Adrenal gland (tissue), 9 donors: ENCODE measurements at regions not wholly inside any gene's neighbourhood (a gene's known extent, or its start where the extent isn't known, plus 50 kb on each side); places are given as distances from the start of the nearest gene placed in this dataset.

Source experiments
- DNase-seq, 7 donors: peaks; one replicate each; pipeline ENCODE4 v3.0.0-alpha.2; 2019 to 2020
- H3K27ac ChIP-seq, 5 donors: fragments of 200-600 bp; sonication (generic) in 4 of 5; 1 replicate in 3 of 5; 2 replicates in 2 of 5; pipeline versions ENCODE4 v1.5.1 to v1.8.0; 2016 to 2020; ENCODE audit warnings: mild to moderate bottlenecking in 1 of 5
- H3K27me3 ChIP-seq: fragments of 200-600 bp; 2 replicates; pipeline ENCODE4 v1.8.0; 2021
- H3K36me3 ChIP-seq, 2 donors: fragments of 200-600 bp; replicated peaks in 1 of 2; 1 replicate in 1 of 2; 2 replicates in 1 of 2; pipeline versions ENCODE4 v1.5.1 to v1.8.0; 2018 to 2022
- H3K4me1 ChIP-seq, 2 donors: fragments of 200-600 bp; replicated peaks in 1 of 2; 1 replicate in 1 of 2; 2 replicates in 1 of 2; pipeline versions ENCODE4 v1.5.1 to v1.8.0; 2018 to 2021
- H3K4me3 ChIP-seq, 4 donors: fragments of 200-600 bp; sonication (generic) in 3 of 4; one replicate each; pipeline ENCODE4 v1.5.1; 2016 to 2018
- H3K9me3 ChIP-seq, 3 donors: fragments of 200-600 bp; sonication (generic) in 1 of 3; replicated peaks in 1 of 3; 1 replicate in 2 of 3; 2 replicates in 1 of 3; pipeline versions ENCODE4 v1.5.1 to v1.8.0; 2016 to 2021
- CTCF ChIP-seq, 6 experiments: fragments of 450-650 bp in 4 of 6; fragments of 200-600 bp in 2 of 6; sonication (generic) in 1 of 6; IDR thresholded peaks; 1 replicate in 5 of 6; 2 replicates in 1 of 6; pipeline versions ENCODE4 v1.5.1 to v1.8.0; 2016 to 2021; ENCODE audit warnings: antibody characterized with exemption in 6 of 6, mild to moderate bottlenecking in 2 of 6, moderate library complexity in 1 of 6
- POLR2A ChIP-seq, 2 donors: fragments of 450-650 bp; IDR thresholded peaks; one replicate each; pipeline ENCODE4 v1.6.1; 2017; ENCODE audit warnings: antibody characterized with exemption in 2 of 2, mild to moderate bottlenecking in 2 of 2, moderate library complexity in 1 of 2
- WGBS, 4 donors: extraction: QIAGEN DNeasy Blood & Tissue Kit in 2 of 4; methylation state at CpG; one replicate each; pipeline versions ENCODE4 v1.1.5 to v1.1.7; 2013 to 2017; 5-methylcytosine and 5-hydroxymethylcytosine counted together
- intact Hi-C, 2 donors: fragments of 100-400 bp; cut with DNase I; formaldehyde crosslinking; loops; one replicate each; pipeline versions ENCODE4 v1.14.1 to v1.15.0; 2022 to 2023
- donor health status: healthy with polysubstance abuse.
- donor health status: Bipolar disorder and iron deficiency.
- donor health status: DM: yes; HTN: yes; CAD: no.
- donor health status: DM: no; HTN: no; CAD: no.
- donor health status: DM: no; HTN: no; CAD: no.

DNA sequence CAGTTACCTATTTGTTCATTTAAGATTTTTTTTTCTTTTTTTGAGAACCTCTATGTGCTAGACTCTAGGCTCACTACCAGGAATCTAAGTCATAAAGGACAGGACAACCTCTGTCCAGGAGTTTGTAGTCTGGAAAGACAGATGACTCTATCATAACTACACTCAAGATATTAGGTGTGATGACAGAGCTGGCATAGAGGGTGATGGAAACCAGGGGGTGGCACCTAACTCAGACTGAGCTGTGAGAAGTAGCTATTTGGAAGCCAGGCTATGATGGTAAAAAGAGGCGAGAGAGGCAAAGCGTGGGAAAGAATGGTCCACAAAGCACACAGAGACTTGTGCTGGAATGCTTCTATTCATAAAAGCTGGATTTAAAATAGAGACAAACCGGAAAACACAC, 372.3 kb downstream of the SEC14L1 start:
- Histone ChIP-seq H3K36me3 (no peaks in the 10 kb centered on the region), H3K4me3 (no peak overlapping the region), H3K27me3 (no peaks in the 10 kb centered on the region), H3K27ac (no peak overlapping the region), H3K4me1 (no peaks in the 10 kb centered on the region), H3K9me3 (peaks cover 0 to 5% (median 0%) of the 10 kb centered on the region in 3 donors)
- intact Hi-C loops = no loop called here
- 83 to 90% (median 85%) methylated on average over 3 of the region's 3 CpGs for WGBS, 4 donors
- TF ChIP-seq POLR2A (IDR thresholded peaks at IDR 0.05) (no peak), CTCF (IDR thresholded peaks at IDR 0.05) (no peak)
- no peak for DNase-seq

DNA sequence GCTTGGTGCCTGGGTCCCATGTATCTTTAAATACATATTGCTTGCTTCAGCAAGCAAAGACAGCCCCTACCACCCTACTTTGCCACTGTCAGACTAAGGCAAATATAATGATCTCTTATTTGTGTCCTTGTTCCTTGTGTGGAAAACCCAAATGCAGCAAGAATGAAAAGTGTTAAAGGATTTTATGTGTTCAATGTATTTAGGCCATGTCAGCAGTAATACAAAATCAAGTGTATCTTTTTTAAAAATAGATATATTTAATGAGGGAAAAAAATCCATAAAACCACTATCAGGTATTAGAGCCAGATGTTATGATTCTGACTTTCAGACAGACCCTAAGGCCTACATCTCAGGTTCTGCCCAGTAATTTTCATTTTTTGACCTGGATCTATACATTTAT, 374.5 kb downstream of the SEC14L1 start:
- H3K36me3 ChIP-seq = no peaks in the 10 kb centered on the region
- DNase-seq = no peak

GRCh38 chr17:77516902-77517301, 376.1 kb downstream of the SEC14L1 start:
- DNase-seq = no peak

More for the DNA sequence above, 374.5 kb downstream of the SEC14L1 start:
- no peaks in the 10 kb centered on the region for H3K27me3 ChIP-seq
- no peak overlapping the region for H3K4me3 ChIP-seq
- H3K27ac ChIP-seq = no peak overlapping the region
- TF ChIP-seq CTCF (IDR thresholded peaks at IDR 0.05) (no peak), POLR2A (IDR thresholded peaks at IDR 0.05) (no peak)
- intact Hi-C loops = no loop called here
- H3K9me3 ChIP-seq = peaks cover 0 to 5% (median 0%) of the 10 kb centered on the region in 3 donors
- no peaks in the 10 kb centered on the region for H3K4me1 ChIP-seq

DNA sequence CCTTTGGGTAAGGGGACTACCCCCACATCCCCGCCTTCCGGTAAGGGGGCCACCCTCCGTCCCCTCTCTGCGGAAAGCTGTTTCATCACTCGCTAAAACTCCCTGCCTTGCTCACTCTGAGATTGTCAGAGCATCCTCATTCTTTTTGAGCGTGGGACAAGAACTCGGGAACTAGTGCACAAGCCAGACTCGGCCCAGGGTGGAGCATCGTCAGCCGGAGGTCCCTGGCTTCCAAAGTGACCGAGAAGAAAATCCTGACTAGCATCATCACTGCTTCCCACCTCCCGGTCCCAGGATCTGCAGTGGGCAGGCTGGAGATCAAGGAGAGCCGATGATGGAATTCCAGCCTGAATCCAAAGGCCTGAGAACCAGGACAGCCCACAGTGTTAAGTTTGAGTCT, 380.3 kb downstream of the SEC14L1 start:
- Histone ChIP-seq H3K27ac (no peak overlapping the region), H3K9me3 (no peaks in the 10 kb centered on the region), H3K4me1 (no peaks in the 10 kb centered on the region), H3K4me3 (no peak overlapping the region), H3K36me3 (no peaks in the 10 kb centered on the region), H3K27me3 (no peaks in the 10 kb centered on the region)
- intact Hi-C loops = no loop called here
- 92 to 93% (median 92%) methylated on average over 10 to 13 of the region's 13 CpGs for WGBS, 4 donors
- no peak for DNase-seq
- TF ChIP-seq CTCF (IDR thresholded peaks at IDR 0.05) (no peak), POLR2A (IDR thresholded peaks at IDR 0.05) (no peak)

More at GRCh38 chr17:77516902-77517301, 376.1 kb downstream of the SEC14L1 start:
- TF ChIP-seq CTCF (IDR thresholded peaks at IDR 0.05) (no peak), POLR2A (IDR thresholded peaks at IDR 0.05) (no peak)
- Histone ChIP-seq H3K4me3 (no peak overlapping the region), H3K4me1 (no peaks in the 10 kb centered on the region), H3K36me3 (no peaks in the 10 kb centered on the region), H3K9me3 (no peaks in the 10 kb centered on the region), H3K27ac (no peak overlapping the region), H3K27me3 (no peaks in the 10 kb centered on the region)
- 70 to 83% (median 79%) methylated on average over 4 of the region's 4 CpGs for WGBS, 4 donors
- intact Hi-C loops = no loop called here
